ENCODE measurements at regions not wholly inside any gene's neighbourhood (a gene's known extent, or its start where the extent isn't known, plus 50 kb on each side); places are given as distances from the start of the nearest gene placed in this dataset.

- no peaks in the 10 kb centered on the region for H3K9me3 Mint-ChIP-seq
- no peaks in the 10 kb centered on the region for H3K27me3 Mint-ChIP-seq
- no peaks in the 10 kb centered on the region for H3K4me1 Mint-ChIP-seq
- no peak overlapping the region for H3K27ac Mint-ChIP-seq
- H3K36me3 Mint-ChIP-seq: no peaks in the 10 kb centered on the region
- H3K4me3 Mint-ChIP-seq: no peak overlapping the region
- DNase-seq: no peak
Measured at GRCh38 chr7:46032942-46033341, 111.9 kb upstream of the IGFBP3 start.

- Mint-ChIP-seq H3K36me3 (no peaks in the 10 kb centered on the region), H3K27me3 (no peaks in the 10 kb centered on the region), H3K4me3 (no peak overlapping the region), H3K9me3 (no peaks in the 10 kb centered on the region), H3K4me1 (no peaks in the 10 kb centered on the region), H3K27ac (no peak overlapping the region)
- DNase-seq: no peak
Measured at GRCh38 chr7:46032353-46032752, 111.3 kb upstream of the IGFBP3 start.

- Mint-ChIP-seq H3K36me3 (no peaks in the 10 kb centered on the region), H3K4me1 (no peaks in the 10 kb centered on the region), H3K27me3 (no peaks in the 10 kb centered on the region), H3K9me3 (no peaks in the 10 kb centered on the region), H3K27ac (no peak overlapping the region), H3K4me3 (no peak overlapping the region)
- no peak for DNase-seq
Measured at GRCh38 chr7:46029111-46029704, 108.1 kb upstream of the IGFBP3 start.

GRCh38 chr7:46028246-46028645, 107.2 kb upstream of the IGFBP3 start:
- Mint-ChIP-seq H3K27ac (no peak overlapping the region), H3K9me3 (no peaks in the 10 kb centered on the region), H3K4me3 (no peak overlapping the region), H3K36me3 (no peaks in the 10 kb centered on the region), H3K4me1 (no peaks in the 10 kb centered on the region), H3K27me3 (no peaks in the 10 kb centered on the region)
- no peak for DNase-seq

DNA sequence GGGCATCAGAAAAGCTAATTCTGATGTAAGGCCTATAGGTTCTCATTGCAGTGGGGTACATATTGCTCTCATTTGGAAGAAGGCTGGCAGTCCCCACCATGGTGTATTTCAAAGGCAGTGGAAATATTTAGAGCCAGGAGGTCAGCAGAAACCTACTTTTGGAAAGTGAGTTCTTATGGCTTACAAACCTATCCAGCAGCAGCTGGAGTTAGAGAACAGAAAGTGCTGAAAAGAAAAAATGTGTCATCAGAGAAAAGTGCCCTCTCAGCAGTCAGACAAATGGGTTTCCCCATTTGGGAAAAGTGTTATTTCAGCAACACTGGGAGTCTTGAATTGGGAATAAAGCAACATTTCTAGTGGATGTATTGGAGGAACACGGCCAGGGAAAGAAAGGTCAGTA, 105.7 kb upstream of the IGFBP3 start:
- no peaks in the 10 kb centered on the region for H3K9me3 Mint-ChIP-seq
- H3K27ac Mint-ChIP-seq: no peak overlapping the region
- DNase-seq: no peak
- no peak overlapping the region for H3K4me3 Mint-ChIP-seq
- no peaks in the 10 kb centered on the region for H3K27me3 Mint-ChIP-seq
- H3K4me1 Mint-ChIP-seq: no peaks in the 10 kb centered on the region
- no peaks in the 10 kb centered on the region for H3K36me3 Mint-ChIP-seq

DNA sequence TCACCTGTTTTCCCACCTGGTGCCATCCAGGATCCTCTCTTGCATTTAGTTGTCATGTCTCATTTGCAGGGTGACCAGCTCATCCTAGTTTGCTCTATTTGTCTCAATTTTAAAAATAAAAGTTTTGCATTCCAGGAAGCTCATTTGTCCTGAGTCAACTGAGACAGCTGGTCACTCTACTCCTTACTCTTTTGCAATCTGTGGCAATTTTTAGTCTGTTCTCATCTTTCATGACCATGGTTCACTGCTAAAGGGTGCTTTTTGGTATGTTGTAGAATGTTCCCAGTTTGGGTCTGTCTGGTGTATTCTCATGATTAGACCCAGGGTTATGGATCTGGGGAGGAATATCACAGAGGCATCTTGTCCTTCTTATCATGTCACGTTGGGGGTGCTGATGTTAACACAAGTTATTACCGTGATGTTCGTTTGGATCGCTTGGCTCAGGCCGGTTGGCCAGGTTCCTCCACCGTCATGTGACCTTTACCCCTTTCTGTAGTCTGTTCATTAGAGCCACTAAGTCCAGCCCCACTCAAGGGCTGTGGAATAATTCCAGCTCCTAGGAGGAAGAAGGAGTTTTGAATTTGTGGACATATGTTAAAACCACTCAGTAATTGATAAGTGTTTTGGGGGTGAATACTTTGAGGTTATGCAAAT, 103.3 kb upstream of the IGFBP3 start:
- Mint-ChIP-seq H3K4me1 (no peaks in the 10 kb centered on the region), H3K27ac (no peak overlapping the region), H3K27me3 (no peaks in the 10 kb centered on the region), H3K36me3 (no peaks in the 10 kb centered on the region), H3K9me3 (no peaks in the 10 kb centered on the region), H3K4me3 (no peak overlapping the region)
- DNase-seq: no peak

DNA sequence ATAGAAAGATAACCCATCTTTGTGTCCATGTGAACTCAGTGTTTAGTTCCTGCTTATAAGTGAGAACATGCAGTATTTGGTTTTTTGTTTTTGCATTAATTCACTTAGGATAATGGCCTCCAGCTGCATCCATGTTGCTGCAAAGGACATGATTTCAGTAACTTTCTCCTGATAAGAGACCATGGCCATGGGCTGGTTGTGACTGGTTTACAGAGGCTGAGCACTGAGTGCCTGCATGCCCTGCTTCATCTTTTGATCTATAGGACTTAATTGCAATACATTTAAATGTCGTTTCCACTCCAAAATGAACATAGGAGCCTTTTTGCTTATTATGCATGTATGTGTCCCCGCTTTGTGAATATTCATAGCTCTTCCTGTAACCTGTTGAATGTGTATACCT, 101.3 kb upstream of the IGFBP3 start:
- H3K4me1 Mint-ChIP-seq: no peaks in the 10 kb centered on the region
- no peaks in the 10 kb centered on the region for H3K27me3 Mint-ChIP-seq
- DNase-seq: no peak
- H3K4me3 Mint-ChIP-seq: no peak overlapping the region
- H3K9me3 Mint-ChIP-seq: peaks cover 11% of the 10 kb centered on the region
- no peaks in the 10 kb centered on the region for H3K36me3 Mint-ChIP-seq
- no peak overlapping the region for H3K27ac Mint-ChIP-seq

GRCh38 chr7:46015107-46015868, 94.2 kb upstream of the IGFBP3 start:
- H3K4me3 Mint-ChIP-seq: no peak overlapping the region
- no peak overlapping the region for H3K27ac Mint-ChIP-seq
- no peaks in the 10 kb centered on the region for H3K4me1 Mint-ChIP-seq
- no peak for DNase-seq
- peaks cover 16% of the 10 kb centered on the region for H3K9me3 Mint-ChIP-seq
- no peaks in the 10 kb centered on the region for H3K36me3 Mint-ChIP-seq
- H3K27me3 Mint-ChIP-seq: peaks cover 8% of the 10 kb centered on the region

DNA sequence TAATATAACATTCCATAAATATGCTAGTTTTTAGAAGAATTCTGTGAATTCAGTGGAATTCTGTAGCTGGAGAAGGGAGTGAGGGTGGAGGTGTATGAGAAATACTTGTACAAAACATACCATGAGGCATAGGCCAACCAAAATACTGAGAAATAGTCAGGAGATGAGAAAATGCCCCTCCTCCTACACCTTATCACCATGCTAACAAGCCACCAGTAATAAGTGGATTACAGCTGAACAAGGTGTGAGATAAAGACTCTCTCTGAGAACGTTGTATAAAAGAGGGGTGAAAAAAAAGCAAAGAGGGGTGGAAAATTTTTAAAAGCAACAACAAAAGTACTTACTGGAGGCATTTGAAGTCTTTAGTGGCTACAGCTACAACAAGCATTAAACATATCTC, 90.4 kb upstream of the IGFBP3 start:
- peaks cover 8% of the 10 kb centered on the region for H3K27me3 Mint-ChIP-seq
- no peaks in the 10 kb centered on the region for H3K36me3 Mint-ChIP-seq
- no peak overlapping the region for H3K4me3 Mint-ChIP-seq
- peaks cover under 1% of the 10 kb centered on the region for H3K9me3 Mint-ChIP-seq
- DNase-seq: no peak
- H3K27ac Mint-ChIP-seq: no peak overlapping the region
- no peaks in the 10 kb centered on the region for H3K4me1 Mint-ChIP-seq

DNA sequence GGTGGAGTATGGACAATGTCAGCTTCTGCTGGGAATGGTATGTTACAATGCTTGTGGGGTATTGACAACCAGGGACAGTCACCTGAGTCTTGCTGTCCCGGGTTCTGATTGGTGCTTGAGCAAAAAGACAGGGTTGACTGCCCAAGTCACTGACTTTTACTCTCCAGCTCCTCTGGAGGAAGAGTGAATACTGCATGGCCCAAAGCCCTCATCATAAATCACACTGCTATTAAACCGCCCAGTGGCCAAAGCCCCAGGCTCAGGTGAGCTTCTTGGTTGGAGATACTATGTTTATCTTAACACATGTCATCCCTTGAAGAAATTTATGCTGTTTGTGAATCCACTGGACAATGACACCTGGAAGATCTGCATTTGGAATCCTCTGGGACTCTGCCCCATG, 90.0 kb upstream of the IGFBP3 start:
- H3K27ac Mint-ChIP-seq: no peak overlapping the region
- DNase-seq: no peak
- no peak overlapping the region for H3K4me3 Mint-ChIP-seq
- peaks cover 8% of the 10 kb centered on the region for H3K27me3 Mint-ChIP-seq
- H3K36me3 Mint-ChIP-seq: no peaks in the 10 kb centered on the region
- no peaks in the 10 kb centered on the region for H3K9me3 Mint-ChIP-seq
- no peaks in the 10 kb centered on the region for H3K4me1 Mint-ChIP-seq

GRCh38 chr7:46009211-46009610, 88.1 kb upstream of the IGFBP3 start:
- no peak for DNase-seq
- peaks cover 8% of the 10 kb centered on the region for H3K27me3 Mint-ChIP-seq
- peaks cover under 1% of the 10 kb centered on the region for H3K36me3 Mint-ChIP-seq
- H3K4me1 Mint-ChIP-seq: no peaks in the 10 kb centered on the region
- H3K27ac Mint-ChIP-seq: no peak overlapping the region
- H3K4me3 Mint-ChIP-seq: no peak overlapping the region
- H3K9me3 Mint-ChIP-seq: no peaks in the 10 kb centered on the region

DNA sequence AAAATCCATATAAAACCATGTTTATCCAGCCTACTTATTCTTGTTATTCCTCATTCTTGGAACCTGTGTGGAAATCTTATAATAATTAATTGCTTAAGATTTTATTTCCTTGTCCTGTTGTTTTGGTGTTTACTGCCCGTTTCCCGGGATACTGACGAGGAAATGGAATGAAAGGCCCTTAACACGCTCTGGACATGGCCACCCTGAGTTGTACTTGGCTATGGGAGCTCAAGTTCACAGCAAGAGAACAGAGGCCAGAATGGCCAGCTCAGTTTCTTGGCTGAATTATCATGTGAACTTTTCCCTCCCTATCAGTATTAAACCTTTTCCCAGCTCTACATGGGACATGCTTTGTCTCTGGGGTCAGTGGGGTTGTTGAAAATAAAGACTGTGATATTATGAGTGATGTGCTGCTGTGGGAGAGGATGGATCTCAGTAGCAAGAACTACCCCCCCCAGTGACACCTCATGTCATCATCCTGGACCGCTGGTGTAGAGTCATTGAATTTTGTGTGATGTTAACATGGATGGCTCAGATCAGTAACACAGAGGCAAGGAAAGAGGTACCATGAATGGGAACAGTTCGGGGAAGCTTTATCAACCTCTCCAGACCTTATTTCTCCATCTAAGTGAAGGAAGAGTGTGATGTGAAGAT, 87.0 kb upstream of the IGFBP3 start:
- H3K9me3 Mint-ChIP-seq: no peaks in the 10 kb centered on the region
- peaks cover 5% of the 10 kb centered on the region for H3K36me3 Mint-ChIP-seq
- no peak overlapping the region for H3K4me3 Mint-ChIP-seq
- no peak overlapping the region for H3K27ac Mint-ChIP-seq
- peaks cover 4% of the 10 kb centered on the region for H3K27me3 Mint-ChIP-seq
- DNase-seq: no peak
- H3K4me1 Mint-ChIP-seq: no peaks in the 10 kb centered on the region

DNA sequence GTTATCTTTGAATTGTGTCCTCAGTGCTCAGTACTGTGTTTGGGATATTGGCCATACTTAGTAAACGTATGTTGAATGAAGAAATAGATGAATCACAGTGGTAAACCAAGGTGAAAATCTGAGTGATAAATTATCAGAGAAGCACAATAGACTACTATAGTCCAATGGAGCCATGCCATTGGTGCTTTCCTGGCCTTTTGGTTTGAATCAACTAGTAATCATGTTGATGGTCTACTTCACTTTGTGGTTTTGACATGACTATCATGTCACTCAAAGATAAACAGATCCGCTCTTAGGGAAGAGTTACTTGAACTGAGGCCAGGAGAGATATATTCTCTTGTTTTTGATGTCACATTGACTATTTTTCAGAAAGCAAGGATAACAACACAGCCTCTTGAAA, 86.1 kb upstream of the IGFBP3 start:
- Mint-ChIP-seq H3K27me3 (peaks cover 4% of the 10 kb centered on the region), H3K27ac (no peak overlapping the region), H3K4me3 (no peak overlapping the region), H3K36me3 (peaks cover 5% of the 10 kb centered on the region), H3K4me1 (no peaks in the 10 kb centered on the region), H3K9me3 (no peaks in the 10 kb centered on the region)
- DNase-seq: no peak

- Mint-ChIP-seq H3K36me3 (peaks cover 5% of the 10 kb centered on the region), H3K4me3 (no peak overlapping the region), H3K9me3 (no peaks in the 10 kb centered on the region), H3K27ac (no peak overlapping the region), H3K27me3 (peaks cover 4% of the 10 kb centered on the region), H3K4me1 (no peaks in the 10 kb centered on the region)
- DNase-seq: no peak
Measured at GRCh38 chr7:46006723-46007122, 85.7 kb upstream of the IGFBP3 start.

- H3K27ac Mint-ChIP-seq: no peak overlapping the region
- peaks cover 7% of the 10 kb centered on the region for H3K36me3 Mint-ChIP-seq
- H3K4me3 Mint-ChIP-seq: no peak overlapping the region
- no peak for DNase-seq
- H3K27me3 Mint-ChIP-seq: peaks cover 4% of the 10 kb centered on the region
- no peaks in the 10 kb centered on the region for H3K9me3 Mint-ChIP-seq
- H3K4me1 Mint-ChIP-seq: no peaks in the 10 kb centered on the region
Measured at GRCh38 chr7:46006212-46006611, 85.1 kb upstream of the IGFBP3 start.
